Brain pericyte (primary cell): ENCODE measurements at regions not wholly inside any gene's neighbourhood (a gene's known extent, or its start where the extent isn't known, plus 50 kb on each side); places are given as distances from the start of the nearest gene placed in this dataset.

ENCODE experiments used
- DNase-seq: peaks from one replicate; pipeline ENCODE4 v3.0.0-alpha.2; 2012; ENCODE audit warnings: low read depth, low spot score

GRCh38 chr1:29754573-29755375, 518.5 kb downstream of the PTPRU start:
- DNase-seq, result no peak

DNA sequence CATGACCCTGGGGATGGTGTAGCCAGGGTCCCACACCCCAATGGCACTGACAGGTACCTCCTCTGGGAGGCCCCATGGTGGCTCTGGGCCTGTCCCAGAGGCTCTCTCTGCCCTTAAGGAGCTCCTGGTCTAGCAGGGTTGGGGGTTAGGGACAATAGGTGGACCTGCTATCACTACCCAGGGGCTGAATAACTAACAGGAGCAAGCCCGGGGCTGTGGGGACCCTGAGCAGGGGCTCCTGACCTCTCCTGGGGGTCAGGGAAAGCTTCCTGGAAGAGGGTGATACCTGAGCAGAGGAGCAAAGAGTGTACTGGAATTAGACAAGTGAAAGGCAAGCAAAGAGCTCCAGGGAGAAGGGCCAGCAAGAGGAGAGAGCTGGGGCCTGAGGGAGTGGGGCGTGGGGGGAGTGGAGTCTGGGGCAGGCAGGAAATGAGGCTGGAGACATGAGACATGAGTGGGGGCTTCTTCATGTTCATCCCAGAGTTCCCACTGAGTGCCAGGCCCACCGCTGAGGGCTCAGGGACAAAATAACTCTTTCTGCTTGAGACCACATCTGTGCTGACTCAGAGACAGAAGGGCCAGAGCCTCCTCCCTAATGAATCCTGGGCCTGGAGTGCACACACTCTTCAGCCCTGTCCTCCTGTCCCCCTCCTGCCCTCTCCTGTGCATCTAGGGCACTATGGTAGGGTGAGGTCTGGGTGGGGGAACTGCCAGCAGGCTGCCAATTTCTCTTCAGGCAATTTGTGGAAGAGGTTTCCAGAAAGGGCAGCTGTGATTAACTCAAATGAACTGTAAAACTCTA, 517.6 kb downstream of the PTPRU start:
- DNase-seq, result no peak

GRCh38 chr1:29753244-29753643, 516.9 kb downstream of the PTPRU start:
- DNase-seq, result no peak

- no peak for DNase-seq
These were observed 515.8 kb downstream of the PTPRU start for GRCh38 chr1:29752141-29752540.

GRCh38 chr1:29749024-29749945, 513.0 kb downstream of the PTPRU start:
- DNase-seq, result no peak

GRCh38 chr1:29747196-29747595, 510.9 kb downstream of the PTPRU start:
- DNase-seq, result no peak

DNA sequence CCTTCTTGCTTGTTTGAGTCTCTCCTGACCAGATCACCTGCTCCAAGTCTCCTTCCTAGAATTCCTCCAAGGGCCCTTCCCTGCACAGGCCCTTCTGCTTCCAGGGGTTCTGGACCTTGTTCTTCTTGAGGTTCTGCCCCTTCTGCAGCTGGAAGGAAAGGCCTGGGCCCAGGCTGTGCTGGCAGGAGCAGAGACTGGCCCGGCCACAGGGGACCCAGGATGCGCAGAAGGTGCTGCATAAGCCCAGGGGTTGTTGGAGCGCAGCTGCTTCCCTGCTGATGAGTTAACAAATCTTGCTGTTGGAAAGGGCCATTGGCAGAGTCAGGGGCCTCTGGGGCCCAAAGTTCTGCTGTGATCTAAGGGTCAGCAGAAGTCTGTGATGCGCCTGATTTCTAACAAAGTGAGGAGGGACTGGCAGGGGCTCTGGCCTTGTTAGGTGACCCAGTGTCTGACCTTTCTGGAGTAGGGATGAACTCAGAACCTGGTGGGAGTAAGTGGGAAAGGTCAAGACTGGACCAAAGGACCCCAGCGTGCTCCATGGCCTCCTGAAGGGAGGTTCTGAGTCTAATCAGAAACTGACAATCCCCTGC, 509.8 kb downstream of the PTPRU start:
- no peak for DNase-seq

- DNase-seq, result no peak
These were observed 508.6 kb downstream of the PTPRU start for GRCh38 chr1:29744684-29745490.

- DNase-seq, result no peak
These were observed 507.6 kb downstream of the PTPRU start for GRCh38 chr1:29743931-29744330.

DNA sequence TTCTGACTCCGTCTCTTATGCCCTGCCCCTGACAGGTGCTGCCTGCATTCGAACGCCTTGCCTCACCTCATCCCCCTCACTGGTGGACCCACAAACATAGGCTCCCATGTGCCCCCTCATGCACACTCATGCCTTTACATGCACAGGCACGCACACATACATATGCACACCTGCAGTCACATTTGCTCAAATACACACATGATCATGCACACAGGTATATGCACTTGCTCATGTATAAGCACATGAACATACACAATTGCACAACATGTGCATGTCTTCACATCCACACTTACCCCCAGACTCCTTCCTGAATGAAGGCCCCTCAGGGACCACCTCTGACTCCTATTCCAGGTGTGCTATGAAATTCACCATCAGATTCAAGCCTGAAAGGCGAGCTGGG, 506.9 kb downstream of the PTPRU start:
- DNase-seq, result no peak

GRCh38 chr1:29739176-29739575, 502.9 kb downstream of the PTPRU start:
- DNase-seq, result no peak

GRCh38 chr1:29736582-29737188, 500.4 kb downstream of the PTPRU start:
- DNase-seq, result no peak

- no peak for DNase-seq
These were observed 496.1 kb downstream of the PTPRU start for GRCh38 chr1:29732453-29732852.

- no peak for DNase-seq
These were observed 494.3 kb downstream of the PTPRU start for GRCh38 chr1:29730623-29731022.

GRCh38 chr1:29729281-29729680, 493.0 kb downstream of the PTPRU start:
- DNase-seq, result no peak

- no peak for DNase-seq
These were observed 492.4 kb downstream of the PTPRU start for GRCh38 chr1:29728703-29729102.

DNA sequence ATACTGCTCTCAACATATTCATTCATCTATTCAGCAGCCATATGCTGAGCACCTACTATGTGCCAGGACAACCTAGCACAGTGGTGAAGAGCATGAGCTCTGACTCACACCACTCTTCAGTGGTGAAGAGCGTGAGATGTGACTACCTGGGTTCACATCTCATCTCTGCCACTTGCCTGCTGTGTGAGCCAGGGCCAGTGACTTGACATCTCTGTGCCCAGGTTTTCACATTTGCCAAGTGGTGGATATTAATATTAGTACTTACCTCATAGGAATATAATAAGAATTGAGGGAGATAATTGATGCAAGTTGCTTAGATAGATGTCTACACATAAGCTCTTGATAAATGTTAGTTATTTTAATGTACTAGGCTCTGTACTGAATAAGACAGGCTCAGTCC, 488.9 kb downstream of the PTPRU start:
- DNase-seq, result no peak

- no peak for DNase-seq
These were observed 486.3 kb downstream of the PTPRU start for GRCh38 chr1:29722598-29722997.

GRCh38 chr1:29719253-29719652, 482.9 kb downstream of the PTPRU start:
- no peak for DNase-seq

DNA sequence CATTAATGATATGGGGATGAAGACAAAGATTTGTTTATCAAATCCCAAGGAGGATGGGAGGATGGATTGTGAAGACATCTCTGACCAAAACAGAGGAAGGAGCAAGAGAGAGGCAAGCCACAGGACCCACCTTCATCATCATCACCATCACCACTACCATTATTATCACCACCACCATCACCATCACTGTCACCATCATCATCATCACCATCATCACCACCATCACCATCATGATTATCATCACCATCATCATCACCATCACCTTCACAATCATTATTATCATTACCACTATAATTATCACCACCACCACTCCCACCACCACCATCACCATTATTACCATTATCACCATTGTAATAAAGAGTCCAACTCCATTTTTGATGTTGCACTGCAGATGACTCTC, 482.5 kb downstream of the PTPRU start:
- DNase-seq, result no peak
